HPDE6-E6E7 (cell line): ENCODE measurements at regions not wholly inside any gene's neighbourhood (a gene's known extent, or its start where the extent isn't known, plus 50 kb on each side); places are given as distances from the start of the nearest gene placed in this dataset.
"Not testable (repeated sequence)": the region's sequence is repeated elsewhere in the genome, so short reads cannot be mapped to it uniquely, and the experiment has no call there.

Source experiments
- DNase-seq: peaks from one replicate; pipeline ENCODE4 v3.0.0; 2011; ENCODE audit warnings: missing footprints; ENCODE audit errors: extremely low spot score

DNA sequence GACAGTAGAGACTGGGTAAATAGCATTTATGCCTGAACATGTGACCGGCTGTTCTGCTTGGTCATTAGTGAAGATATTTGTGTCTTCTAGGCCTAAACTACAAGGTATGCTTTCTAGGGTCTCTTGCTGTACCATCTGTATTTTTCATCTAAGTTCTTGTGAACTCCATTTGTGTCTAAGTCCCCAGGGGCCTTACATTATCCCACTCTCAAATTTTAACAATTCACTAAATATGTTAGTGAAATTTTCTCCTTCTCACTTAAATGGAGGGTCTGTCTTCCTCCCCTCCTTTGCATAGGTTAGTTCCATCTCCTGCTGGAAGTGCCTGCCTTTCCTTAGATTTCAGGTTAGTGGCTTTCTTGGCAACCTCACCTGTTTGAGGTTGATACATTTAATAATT, 382.6 kb downstream of the RAD51AP2 start:
- DNase-seq = no peak

DNA sequence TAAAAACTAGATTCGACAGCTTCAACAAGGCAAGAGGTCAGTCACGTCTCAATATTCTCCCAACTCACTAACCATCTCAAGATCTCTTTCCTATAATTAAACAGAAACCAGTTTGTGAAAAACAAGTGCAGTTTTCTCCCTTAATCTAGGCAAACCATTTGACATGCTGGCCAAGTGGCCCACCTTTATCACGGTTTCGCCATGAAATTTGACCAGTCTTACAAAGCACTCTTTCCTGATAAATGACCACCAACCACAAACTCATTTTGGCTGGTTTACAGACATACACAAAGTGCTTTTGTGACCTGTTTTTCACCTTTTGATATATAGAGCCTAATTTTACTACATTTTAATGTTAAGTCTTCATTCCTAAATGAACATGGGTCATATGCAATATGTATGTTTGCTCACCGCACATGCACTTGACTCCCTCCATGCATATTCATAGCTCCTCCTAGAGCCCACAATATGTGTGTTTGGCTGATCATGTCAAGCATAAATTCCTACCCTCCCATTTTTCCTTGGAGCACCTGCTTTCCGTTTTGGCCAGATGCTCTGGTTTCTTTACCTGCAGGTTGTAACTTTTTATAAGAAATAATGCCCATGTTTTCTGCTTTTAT, 385.1 kb downstream of the RAD51AP2 start:
- DNase-seq = no peak

DNA sequence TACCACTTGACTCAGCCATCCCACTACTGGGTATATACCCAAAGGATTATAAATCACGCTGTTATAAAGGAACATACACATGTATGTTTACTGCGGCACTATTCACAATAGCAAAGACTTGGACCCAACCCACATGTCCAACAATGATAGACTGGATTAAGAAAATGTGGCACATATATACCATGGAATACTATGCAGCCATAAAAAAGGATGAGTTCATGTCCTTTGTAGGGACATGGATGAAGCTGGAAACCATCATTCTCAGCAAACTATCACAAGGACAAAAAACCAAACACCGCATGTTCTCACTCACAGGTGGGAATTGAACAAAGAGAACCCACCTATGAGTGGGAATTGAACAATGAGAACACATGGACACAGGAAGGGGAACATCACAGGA, 387.6 kb downstream of the RAD51AP2 start:
- DNase-seq = not testable (repeated sequence)

DNA sequence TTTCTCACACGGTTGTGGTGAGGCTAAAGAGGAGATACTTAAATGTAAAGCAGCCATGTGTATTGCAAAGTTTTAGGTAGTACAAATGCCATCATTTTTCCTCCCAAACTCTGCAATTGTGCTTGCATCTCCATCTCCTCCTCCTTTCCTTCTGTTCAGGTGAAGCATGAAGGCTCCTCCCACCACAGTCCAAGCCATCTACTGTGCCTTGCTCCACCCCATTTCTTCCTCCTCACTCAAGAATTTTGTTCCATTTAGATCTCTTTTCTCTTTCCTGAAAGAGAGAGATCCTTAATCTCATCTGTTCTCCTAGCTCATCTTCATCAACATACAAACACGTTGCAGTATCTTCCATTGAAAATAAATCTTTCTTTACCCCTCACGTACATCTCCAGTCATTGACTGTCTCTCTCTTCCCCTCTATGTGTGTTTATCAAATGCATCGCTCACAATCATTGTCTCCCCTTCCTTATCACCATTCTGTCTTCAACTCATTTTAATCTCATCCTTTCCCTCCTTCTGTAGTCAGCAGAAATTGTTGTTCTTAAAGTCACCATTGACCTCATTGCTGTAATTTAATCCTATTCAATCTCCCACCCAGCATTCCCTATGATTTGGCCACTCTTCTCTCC, 392.1 kb downstream of the RAD51AP2 start:
- DNase-seq = no peak

DNA sequence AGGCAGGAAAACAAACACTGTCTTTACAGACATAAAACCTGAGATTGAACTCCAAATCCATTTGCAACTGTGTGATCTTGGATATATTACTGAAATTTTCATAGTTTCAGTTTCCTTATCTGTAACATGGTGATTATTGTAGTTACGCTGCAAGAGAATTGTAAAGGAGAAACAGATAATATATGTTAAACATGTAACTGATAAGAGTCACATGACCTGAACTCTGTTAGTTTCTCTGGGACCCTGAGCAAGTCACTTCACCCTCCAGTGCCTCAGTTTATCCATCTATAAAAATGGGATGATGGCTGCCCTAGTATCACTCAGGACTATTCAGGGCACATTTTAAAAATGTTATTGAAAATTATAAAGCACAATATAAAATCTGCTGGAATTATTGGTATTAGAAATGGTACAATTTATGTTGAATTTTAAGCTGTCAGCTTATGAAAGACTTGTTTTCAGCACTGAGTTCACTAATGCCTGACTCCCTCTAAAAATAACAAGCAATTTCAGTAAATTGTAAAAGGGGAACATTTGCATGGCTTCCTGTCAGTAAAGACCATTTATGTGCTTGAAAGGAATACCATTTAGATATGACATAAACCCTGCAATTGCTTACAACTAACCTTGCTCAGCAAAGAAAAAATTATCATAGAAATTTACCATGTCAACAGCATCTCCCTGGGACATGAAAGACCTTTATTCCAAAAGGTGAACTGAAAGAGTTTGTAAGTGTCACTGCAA, 393.5 kb downstream of the RAD51AP2 start:
- DNase-seq = no peak

DNA sequence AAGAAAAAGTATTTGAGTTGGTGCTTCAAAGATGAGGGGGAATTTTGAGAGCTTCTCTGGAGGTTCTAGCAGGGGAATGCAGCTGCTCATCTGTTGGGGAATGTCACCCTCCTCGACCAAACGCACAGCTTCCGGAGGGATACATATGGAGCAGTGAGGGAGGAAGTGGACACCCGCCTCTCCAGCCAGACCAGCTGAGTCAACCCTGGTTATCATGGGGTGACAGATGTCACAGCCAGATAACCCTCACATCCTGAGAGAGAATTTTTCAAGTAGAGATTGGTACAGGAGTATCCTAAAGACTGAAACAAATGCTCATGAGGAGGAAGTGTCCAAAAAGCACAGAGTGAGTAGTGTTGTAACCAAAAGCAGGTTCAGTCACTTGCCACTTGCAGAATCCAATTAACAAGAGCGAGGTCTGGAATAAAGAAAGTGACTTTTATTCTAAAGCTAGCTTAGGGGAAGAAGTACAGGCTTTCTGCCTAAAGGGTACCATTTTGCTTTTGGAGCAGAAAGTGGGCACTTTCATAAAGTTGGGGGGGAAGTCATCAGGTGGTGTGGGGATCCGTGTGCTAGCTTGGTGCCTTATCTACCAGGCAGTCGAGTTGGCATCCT, 395.2 kb downstream of the RAD51AP2 start:
- no peak for DNase-seq

DNA sequence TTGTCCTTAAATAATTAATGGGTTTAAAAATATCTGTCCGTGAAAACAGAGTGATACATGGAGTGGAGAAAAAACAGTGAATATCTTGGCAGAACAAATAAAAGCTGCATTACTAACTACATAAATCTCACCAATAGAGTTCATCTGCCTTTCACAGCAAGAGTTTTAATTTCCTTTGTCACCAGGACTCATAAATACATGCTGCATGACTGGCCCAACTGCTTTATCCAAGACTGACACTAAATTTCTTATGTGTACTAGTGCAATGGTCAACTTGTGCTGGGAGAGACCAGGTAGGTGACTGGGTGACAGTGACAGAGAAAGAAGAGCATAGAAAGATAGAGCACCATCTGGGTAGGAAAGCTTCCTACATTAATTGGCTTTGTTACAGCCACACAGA, 402.8 kb downstream of the RAD51AP2 start:
- DNase-seq = no peak

DNA sequence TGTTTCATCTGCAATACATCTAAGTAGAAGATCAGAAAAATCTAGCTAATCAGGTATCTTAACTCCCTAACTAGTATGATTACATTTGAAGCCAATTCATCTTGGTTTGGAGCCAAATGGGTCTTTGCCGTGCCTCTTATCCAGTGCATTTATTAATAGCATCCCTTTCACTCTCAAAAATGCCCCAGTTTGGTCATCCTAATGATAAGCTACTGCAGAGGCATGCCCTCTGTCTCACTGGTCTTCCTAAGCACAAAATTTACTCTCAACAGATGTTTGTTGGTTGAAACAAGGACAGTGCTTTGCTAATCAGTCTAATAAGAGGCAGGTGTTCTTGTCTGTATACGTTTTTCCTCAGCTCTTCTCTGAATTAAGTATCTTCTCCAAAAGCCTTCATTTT, 403.2 kb downstream of the RAD51AP2 start:
- DNase-seq = no peak

DNA sequence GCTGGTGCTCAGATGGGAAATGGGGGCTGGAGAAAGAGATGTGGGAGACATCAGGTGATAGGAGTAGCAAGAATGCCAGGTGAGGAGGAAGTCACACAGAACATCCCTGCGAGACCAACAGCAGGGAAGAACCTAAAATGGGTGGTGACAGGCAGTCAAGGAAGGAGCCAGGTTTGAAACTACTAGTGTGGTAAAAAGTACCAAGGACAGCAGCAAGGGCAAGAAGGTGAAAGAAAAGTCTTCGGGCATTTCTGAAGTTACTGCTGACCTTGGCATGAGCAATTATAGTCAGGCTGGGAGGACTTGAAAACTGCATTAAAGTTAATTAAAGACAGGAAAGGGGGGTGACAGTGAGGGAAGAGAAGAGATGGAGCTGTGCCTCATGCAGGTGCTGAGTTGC, 410.4 kb downstream of the RAD51AP2 start:
- no peak for DNase-seq

DNA sequence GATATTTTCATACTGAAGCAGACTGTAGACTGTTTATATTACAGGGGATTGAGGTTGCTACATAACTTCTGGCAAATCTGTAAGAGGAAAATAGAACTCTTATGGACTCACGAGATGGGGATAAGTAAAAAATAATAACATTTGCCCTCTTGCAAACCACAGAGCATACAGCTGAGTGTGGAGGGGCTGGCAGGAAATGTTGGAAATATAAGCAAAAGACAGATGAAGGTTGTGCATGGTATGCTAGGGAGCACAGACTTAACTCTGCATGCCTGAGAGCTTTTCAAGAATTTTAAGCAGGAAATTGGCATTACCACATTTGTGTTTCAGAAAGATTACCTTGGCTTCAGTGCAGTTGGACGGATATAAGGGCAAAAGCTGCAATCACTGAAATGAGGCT, 411.1 kb downstream of the RAD51AP2 start:
- no peak for DNase-seq

DNA sequence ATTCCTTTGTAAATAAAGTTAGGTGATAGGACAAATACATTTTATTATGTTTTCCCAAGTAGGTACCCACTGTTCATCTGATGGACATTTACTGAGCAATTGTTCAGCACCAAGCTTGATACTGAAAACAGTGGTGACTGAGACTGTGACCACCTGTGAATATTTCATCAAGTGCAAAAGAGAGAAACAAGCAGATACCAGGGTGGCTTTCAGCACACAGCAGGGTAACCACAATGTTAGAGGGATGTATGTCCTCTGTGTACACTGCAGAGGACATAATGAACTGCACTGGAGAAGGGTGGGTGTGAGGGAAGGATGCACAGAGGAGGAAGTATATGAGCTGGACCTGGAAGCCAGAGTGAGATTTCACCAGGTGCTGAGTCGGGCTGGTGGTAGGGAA, 411.8 kb downstream of the RAD51AP2 start:
- no peak for DNase-seq

DNA sequence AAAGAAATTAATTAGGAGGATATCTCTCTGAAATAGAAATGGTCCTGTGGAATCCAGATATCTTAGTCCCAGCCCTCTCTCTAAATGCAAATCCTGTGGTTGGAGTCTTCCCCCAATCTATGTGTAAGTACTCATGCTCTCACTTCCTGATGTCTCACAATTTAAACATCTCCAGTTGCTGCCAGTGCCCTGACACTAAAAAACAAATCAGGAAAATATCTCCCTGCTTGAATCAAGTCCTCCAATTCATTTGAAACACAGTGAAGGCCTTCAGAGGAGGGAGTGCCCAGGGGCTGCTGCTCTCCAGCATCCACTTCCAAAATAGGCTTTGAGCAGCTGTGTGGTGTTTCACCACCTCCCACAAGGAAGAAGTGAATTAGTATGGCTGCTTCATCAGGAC, 413.8 kb downstream of the RAD51AP2 start:
- DNase-seq = no peak

DNA sequence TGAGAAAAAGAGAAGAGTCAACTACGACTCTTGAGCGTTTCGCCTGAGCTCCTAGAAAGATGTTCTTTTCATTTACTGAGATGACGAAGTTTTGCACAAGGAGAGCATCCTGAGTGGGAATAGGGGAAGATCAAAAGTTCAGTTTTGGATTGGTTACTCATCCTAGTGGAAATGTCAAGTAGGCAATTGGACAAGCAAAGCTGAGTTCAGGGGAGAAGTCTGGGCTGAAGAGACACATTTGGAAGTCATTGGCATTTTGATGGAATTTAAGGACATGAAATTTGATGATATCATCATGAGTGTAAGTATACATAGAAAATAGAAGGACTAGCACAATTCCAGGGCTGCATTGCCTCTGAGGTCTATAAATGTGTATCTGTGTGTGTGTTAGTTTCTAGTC, 416.6 kb downstream of the RAD51AP2 start:
- DNase-seq = no peak

DNA sequence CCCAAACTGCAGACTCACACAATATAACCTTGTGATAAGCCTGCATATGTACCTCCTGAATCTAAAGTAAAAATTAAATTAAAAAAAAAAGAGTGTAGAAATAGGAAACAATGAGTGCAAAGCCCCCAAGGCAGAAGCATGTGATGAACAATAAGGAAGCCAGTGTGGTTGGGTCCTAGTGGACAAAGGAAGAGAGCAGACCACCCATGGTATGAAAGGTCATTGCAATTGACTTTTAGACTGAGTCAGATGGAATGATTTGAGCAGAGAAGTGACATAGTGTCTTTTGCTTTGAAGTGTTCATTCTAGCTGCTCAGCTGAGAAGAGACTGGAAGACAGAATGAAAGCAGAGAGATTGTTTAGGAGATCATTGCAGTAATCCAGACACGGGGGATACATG, 417.1 kb downstream of the RAD51AP2 start:
- DNase-seq = no peak

DNA sequence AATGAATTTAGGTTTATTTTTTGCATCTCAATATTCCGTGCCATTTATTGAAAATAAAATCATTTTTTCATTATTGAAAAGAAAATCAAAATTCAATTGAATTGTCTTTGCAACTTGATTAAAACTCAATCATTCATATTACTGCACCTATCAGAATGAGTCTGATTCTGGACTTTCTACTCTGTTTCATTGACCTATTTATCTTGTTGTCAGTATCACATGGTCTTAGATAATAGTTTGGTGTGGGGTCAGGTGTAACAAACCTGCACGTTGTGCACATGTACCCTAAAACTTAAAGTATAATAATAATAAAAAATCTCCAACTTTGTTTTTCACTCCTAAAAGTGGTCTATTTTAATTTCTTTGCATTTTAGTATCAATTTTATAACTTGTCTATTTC, 422.9 kb downstream of the RAD51AP2 start:
- DNase-seq = no peak

DNA sequence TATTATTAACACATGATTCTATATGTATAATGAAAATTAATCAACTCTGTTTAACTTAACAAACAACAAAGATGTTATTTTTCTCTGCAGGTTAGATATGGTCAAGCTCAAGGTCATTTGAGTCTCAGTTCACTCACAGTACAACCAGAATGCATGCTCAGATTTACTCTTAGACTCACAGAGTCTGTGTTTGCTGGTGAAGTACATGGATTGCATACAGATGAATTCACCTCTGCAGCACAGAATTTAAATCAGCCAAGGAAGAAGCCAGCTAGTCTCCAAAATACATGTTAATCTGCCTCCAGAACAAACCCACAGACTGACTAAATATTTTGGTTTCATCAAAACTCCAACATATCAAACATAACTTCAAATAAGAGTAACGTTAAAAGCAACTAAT, 424.5 kb downstream of the RAD51AP2 start:
- DNase-seq = no peak

DNA sequence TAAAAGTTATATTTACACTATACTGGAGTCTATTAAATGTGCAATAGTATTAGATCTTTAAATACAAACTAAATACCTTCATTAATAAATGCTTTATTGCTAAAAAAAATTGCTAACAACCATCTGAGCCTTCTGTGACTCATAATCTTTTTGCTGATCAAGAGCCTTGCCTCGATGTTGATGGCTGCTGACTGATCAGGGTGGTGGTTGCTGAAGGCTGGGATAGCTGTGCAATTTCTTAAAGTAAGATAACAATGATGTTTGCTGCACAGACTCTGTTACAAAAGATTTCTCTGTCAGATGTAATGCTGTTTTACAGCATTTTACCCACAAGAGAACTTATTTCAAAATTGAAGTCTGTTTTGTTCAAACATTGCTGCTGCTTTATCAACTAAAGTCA, 421.4 kb upstream of the CYRIA start:
- no peak for DNase-seq

DNA sequence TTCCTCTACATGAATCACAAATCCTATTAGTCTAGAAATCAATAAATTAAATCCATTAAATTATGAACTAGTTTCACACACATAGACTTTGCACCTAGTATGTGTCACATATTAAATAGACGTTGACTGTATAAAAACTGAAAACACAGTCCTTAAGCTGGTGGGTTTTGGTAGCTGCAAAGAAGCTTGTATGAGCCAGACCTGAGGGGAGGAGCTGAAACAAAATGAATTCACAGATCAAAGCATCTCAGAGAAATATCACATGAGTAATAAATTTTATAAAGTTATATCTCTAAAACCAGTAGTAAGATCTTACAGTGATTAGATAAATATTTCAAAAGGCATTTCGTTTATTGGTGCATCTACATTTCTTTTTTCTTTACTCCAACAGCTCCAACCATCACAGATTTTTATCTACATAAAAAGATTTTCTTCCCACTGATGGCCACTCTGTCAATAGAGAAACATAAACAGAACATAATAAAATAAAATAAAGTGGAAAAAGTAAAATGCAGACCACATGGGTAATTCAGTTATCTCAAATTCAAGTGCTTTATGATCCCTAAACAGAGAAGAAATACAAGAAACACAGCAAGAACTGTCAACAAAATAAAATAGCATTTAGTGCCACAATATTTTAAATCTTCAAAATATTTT, 420.0 kb upstream of the CYRIA start:
- no peak for DNase-seq

DNA sequence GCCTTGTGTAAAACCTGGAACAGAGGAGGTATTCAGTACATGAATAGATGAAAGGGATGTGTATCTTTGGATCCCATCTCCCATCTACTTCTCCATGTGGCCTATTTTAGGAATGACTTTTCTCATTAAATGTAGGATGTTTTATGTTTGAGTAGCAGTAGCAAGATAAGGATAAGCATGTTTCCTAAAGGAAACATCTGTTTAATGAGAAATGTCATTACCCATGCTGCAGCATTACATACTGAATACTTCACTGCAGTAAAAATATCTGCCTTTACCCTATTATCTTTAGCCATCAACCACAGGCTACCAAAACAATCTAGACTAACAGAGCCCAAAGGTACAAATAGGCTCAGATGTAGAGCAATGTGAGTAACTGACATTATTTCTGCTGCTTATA, 419.2 kb upstream of the CYRIA start:
- DNase-seq = no peak

DNA sequence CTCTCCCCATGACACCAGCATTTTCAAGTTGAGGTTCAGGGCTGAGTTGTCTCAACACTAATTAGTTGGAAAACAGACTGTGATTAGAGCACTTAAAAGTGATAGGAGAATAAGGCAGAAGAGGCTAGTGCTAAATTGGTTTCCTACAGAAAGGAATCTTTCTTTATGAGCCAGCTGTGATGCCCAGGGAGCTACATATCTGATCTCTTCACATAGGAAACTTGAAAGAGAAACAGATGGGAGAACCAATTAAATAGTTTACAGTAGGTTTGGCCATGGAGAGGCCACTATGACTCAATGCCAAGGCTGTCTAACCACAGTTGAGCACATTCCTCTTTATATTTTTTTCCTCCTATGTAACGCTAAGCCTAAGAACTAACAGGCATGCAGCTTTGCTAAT, 418.3 kb upstream of the CYRIA start:
- no peak for DNase-seq

DNA sequence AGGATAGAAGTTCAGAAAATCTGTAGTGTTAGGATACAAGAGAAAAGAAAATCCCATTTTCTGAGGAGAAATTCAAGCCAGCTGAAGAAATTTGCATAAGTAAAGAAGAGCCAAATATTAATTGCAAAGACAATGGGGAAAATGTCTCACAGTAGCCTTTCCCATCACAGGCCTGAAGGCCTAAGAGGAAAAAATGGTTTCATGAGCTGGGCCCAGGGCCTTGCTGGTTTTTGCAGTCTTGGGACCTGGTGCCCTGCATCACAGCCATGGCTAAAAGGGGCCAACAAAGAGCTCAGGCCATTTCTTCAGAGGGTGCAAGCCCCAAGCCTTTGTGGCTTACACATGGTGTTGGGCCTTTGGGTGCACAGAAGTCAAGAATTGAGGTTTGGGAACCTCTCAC, 413.6 kb upstream of the CYRIA start:
- DNase-seq = no peak

DNA sequence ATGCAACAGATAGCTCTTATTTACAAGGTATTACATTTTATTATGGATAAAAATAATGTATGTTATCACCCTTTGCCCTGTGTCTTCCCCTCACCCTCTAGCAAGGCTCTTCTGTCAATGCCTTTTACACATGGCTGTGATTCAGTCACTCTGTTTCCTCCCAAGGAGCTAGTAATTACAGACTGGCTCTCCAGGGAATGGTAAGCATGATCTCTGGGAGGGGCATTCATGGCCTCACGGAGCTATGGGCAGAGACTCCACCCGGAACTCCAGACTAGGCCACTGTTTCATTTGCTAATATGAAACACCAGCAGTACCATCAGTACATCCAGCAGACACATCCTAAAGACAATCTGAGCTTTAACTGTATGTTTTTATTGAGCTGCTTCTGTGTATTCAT, 410.9 kb upstream of the CYRIA start:
- no peak for DNase-seq
